Suprapubic skin (tissue), 4 donors: ENCODE measurements at regions not wholly inside any gene's neighbourhood (a gene's known extent, or its start where the extent isn't known, plus 50 kb on each side); places are given as distances from the start of the nearest gene placed in this dataset.

Experiments used
- CTCF ChIP-seq, 2 donors: fragments of 200-600 bp in 1 of 2; fragments of 450-650 bp in 1 of 2; sonication (generic) in 1 of 2; IDR thresholded peaks; one replicate each; pipeline ENCODE4 v1.5.1; 2016 to 2019; ENCODE audit warnings: antibody characterized with exemption in 2 of 2, mild to moderate bottlenecking in 1 of 2, moderate library complexity in 1 of 2
- POLR2A ChIP-seq, 2 donors: fragments of 450-650 bp; IDR thresholded peaks; one replicate each; pipeline ENCODE4 v1.6.1; 2017; ENCODE audit warnings: antibody characterized with exemption in 2 of 2, mild to moderate bottlenecking in 2 of 2, moderate library complexity in 2 of 2
- POLR2AphosphoS5 ChIP-seq, 3 donors: sonication (generic); formaldehyde crosslinking; IDR thresholded peaks; one replicate each; pipeline ENCODE4 v1.6.1; 2017; ENCODE audit warnings: antibody characterized with exemption in 3 of 3

- TF ChIP-seq POLR2AphosphoS5 (IDR thresholded peaks at IDR 0.05), result no peak
- TF ChIP-seq POLR2A (IDR thresholded peaks at IDR 0.05), result no peak
- no peak for TF ChIP-seq CTCF (IDR thresholded peaks at IDR 0.05)
Measured at GRCh38 chr2:15724235-15724634, 132.6 kb downstream of the DDX1 start.
